Upper lobe of left lung (tissue), 6 donors: ENCODE measurements at regions not wholly inside any gene's neighbourhood (a gene's known extent, or its start where the extent isn't known, plus 50 kb on each side); places are given as distances from the start of the nearest gene placed in this dataset.

Experiments used
- ATAC-seq, 2 donors: fragments of 200-7000 bp; cut with Tn5 transposase; one replicate each; pipeline ENCODE4 v1.9.1; 2022; ENCODE audit warnings: mild to moderate bottlenecking in 2 of 2, moderate library complexity in 2 of 2; ENCODE audit not compliant: low FRiP score in 2 of 2
- DNase-seq, 2 donors: peaks; one replicate each; pipeline ENCODE4 v3.0.0-alpha.2; 2019 to 2020
- H3K27ac ChIP-seq, 4 donors: fragments of 200-600 bp; sonication (generic); one replicate each; pipeline ENCODE4 v1.5.1; 2016 to 2019
- H3K27me3 ChIP-seq, 4 donors: fragments of 200-600 bp; sonication (generic); one replicate each; pipeline ENCODE4 v1.5.1; 2017 to 2019
- H3K36me3 ChIP-seq, 4 donors: fragments of 200-600 bp; sonication (generic); one replicate each; pipeline ENCODE4 v1.5.1; 2016 to 2019
- H3K4me1 ChIP-seq, 4 donors: fragments of 200-600 bp; sonication (generic); one replicate each; pipeline ENCODE4 v1.5.1; 2018 to 2019
- H3K4me3 ChIP-seq, 4 donors: fragments of 200-600 bp; sonication (generic); one replicate each; pipeline ENCODE4 v1.5.1; 2017 to 2019; ENCODE audit warnings: mild to moderate bottlenecking in 2 of 4, moderate library complexity in 1 of 4
- H3K9me3 ChIP-seq, 4 donors: fragments of 200-600 bp; sonication (generic); one replicate each; pipeline ENCODE4 v1.5.1; 2018 to 2019
- EP300 ChIP-seq, 4 donors: sonication (generic); formaldehyde crosslinking; IDR thresholded peaks; one replicate each; pipeline ENCODE4 v1.5.1; 2017; ENCODE audit warnings: antibody characterized with exemption in 4 of 4, control low read depth in 2 of 4
- POLR2A ChIP-seq, 4 donors: fragments of 450-650 bp; IDR thresholded peaks; one replicate each; pipeline ENCODE4 v1.5.1; 2016 to 2017; ENCODE audit warnings: antibody characterized with exemption in 4 of 4, mild to moderate bottlenecking in 2 of 4
- POLR2AphosphoS5 ChIP-seq, 2 donors: sonication (generic); formaldehyde crosslinking; IDR thresholded peaks; one replicate each; pipeline ENCODE4 v1.5.1; 2017; ENCODE audit warnings: antibody characterized with exemption in 2 of 2
- WGBS, 2 donors: methylation state at CpG; one replicate each; pipeline ENCODE4 v1.1.5; 2017 to 2018; 5-methylcytosine and 5-hydroxymethylcytosine counted together
- TF ChIP-seq, protein P1 (sequence below), 6 experiments: fragments of 450-650 bp in 4 of 6; fragments of 200-600 bp in 2 of 6; sonication (generic) in 2 of 6; IDR thresholded peaks; one replicate each; pipeline ENCODE4 v1.5.1; 2016 to 2019; ENCODE audit warnings: antibody characterized with exemption in 6 of 6
- donor health status: DM: no; HTN: no; CAD: no; lungs with moderate emphysema.
- donor health status: DM: no; HTN: yes; CAD: no; lungs with severe emphysema.

DNA sequence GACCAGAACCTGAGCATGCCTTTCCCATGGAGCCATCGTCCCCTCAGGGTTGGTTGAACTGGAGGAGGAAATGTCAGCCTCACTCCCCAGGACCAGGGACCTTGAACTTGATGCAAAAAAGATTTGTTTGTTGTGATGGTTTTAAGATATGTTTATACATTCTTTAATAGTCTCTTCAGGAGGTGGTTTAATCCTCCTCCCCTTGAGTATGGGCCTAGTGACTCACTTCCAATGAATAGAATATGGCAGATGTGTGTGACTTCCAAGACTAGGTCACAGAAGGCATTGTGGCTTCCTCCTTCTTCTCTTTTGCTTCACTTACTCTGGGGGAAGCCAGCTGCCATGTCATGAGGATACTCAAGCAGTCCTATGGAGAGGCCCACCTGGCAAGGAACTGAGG, 81.7 kb upstream of the WNT4 start:
- DNase-seq (no peak), ATAC-seq (no peak)
- H3K9me3 ChIP-seq: no peaks in the 10 kb centered on the region
- TF ChIP-seq, protein P1, sequence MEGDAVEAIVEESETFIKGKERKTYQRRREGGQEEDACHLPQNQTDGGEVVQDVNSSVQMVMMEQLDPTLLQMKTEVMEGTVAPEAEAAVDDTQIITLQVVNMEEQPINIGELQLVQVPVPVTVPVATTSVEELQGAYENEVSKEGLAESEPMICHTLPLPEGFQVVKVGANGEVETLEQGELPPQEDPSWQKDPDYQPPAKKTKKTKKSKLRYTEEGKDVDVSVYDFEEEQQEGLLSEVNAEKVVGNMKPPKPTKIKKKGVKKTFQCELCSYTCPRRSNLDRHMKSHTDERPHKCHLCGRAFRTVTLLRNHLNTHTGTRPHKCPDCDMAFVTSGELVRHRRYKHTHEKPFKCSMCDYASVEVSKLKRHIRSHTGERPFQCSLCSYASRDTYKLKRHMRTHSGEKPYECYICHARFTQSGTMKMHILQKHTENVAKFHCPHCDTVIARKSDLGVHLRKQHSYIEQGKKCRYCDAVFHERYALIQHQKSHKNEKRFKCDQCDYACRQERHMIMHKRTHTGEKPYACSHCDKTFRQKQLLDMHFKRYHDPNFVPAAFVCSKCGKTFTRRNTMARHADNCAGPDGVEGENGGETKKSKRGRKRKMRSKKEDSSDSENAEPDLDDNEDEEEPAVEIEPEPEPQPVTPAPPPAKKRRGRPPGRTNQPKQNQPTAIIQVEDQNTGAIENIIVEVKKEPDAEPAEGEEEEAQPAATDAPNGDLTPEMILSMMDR (IDR thresholded peaks at IDR 0.05): no peak
- no peak for TF ChIP-seq POLR2A (IDR thresholded peaks at IDR 0.05)
- TF ChIP-seq POLR2AphosphoS5 (IDR thresholded peaks at IDR 0.05): no peak
- TF ChIP-seq EP300 (IDR thresholded peaks at IDR 0.05): no peak
- H3K4me1 ChIP-seq: peaks cover 0 to 16% (median 4%) of the 10 kb centered on the region in 4 donors
- no peaks in the 10 kb centered on the region for H3K36me3 ChIP-seq
- no peak overlapping the region for H3K27ac ChIP-seq
- 89 to 93% methylated on average over 1 of the region's 1 CpG for WGBS, 2 donors
- no peak overlapping the region for H3K4me3 ChIP-seq
- no peaks in the 10 kb centered on the region for H3K27me3 ChIP-seq

DNA sequence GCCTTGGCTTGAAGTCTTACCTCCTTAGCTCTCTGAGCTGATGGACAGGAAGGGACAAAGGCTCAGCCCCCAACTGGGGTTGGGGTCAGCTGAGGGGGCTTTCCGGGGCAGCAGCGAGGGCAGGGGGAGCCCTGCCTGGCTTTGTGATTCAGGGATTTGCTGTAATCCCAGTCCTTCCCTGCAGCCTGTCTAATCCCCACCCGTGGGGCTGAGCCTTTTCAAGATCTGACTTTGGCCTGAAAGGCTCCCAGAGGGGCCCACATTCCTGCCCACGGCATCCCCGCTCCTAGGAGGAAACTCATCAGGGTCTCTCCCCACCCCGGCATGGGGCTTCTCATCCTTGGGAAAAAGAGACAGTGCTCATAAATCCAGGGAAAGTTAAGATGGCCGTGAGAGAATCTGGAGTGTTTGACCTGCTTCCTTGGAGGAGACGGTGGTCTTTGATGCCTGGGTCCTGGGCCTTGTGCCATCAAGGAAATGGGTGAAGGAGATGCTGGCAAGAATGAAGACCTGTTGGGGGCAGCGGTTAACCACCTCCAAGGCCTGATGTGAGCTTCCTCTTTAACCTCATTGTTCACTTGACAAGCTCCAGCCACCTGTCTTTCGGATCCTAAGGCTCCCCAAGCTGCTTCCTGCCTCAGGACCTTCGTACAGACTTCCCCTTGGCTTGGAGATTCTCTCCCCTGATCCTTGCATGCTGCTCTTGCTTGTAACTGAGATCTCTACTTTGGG, 83.1 kb upstream of the WNT4 start:
- no peak overlapping the region for H3K4me3 ChIP-seq
- no peaks in the 10 kb centered on the region for H3K27me3 ChIP-seq
- 71 to 73% methylated on average over 8 to 11 of the region's 11 CpGs for WGBS, 2 donors
- H3K9me3 ChIP-seq: no peaks in the 10 kb centered on the region
- DNase-seq: peak in 1 of 2 donors; percentile 23
- no peak for TF ChIP-seq EP300 (IDR thresholded peaks at IDR 0.05)
- TF ChIP-seq, protein P1 (IDR thresholded peaks at IDR 0.05): no peak
- no peak for TF ChIP-seq POLR2AphosphoS5 (IDR thresholded peaks at IDR 0.05)
- TF ChIP-seq POLR2A (IDR thresholded peaks at IDR 0.05): no peak
- no peaks in the 10 kb centered on the region for H3K36me3 ChIP-seq
- peaks cover 0 to 16% (median 7%) of the 10 kb centered on the region in 4 donors for H3K4me1 ChIP-seq
- no peak for ATAC-seq
- no peak overlapping the region for H3K27ac ChIP-seq

DNA sequence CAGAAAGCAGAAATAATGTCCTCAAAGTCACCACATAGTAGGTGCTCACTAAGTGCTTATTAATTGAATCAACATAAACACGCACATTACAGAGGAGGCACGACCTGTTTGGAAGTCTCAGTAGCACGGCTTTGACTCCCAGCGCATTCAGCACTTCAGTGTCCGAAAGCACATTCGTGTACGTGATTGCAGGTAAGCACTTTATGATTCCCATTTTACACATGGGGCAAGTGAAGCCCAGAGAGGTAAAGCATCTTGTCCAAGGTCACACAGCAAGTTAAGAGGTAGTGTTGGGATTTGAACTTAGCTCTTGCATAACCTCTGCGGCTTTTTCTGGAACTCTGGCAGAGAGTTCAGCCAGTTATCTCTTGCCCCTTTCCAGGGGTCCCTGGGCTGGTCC, 85.2 kb upstream of the WNT4 start:
- ATAC-seq (no peak), DNase-seq (no peak)
- TF ChIP-seq POLR2AphosphoS5 (IDR thresholded peaks at IDR 0.05) (no peak), EP300 (IDR thresholded peaks at IDR 0.05) (no peak), POLR2A (IDR thresholded peaks at IDR 0.05) (no peak)
- TF ChIP-seq, protein P1 (IDR thresholded peaks at IDR 0.05): no peak
- Histone ChIP-seq H3K9me3 (no peaks in the 10 kb centered on the region), H3K36me3 (no peaks in the 10 kb centered on the region), H3K4me1 (peaks cover 0 to 14% (median 6%) of the 10 kb centered on the region in 4 donors), H3K4me3 (no peak overlapping the region), H3K27me3 (no peaks in the 10 kb centered on the region), H3K27ac (no peak overlapping the region)
- 81 to 91% methylated on average over 7 to 8 of the region's 8 CpGs for WGBS, 2 donors

DNA sequence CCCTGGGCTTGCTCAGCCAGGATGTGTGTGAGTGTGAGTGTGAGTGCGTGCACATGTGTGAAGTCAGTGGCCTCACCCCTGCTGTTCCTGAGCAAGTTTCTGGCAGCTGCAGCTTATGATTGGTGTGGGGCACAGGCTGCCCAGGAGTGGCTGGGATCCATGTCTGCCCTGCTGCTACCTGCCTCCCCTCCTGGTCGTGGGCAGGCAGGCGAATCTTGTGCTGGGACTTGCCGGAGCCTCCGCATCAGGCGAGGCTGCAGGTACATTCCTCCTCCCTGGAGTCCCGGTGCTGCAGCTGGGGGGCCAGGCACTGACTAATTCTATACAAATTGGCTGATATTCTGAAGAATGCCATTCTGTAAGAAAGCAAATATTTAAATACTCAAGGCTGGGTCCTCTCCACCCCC, 85.6 kb upstream of the WNT4 start:
- DNase-seq: peak; percentile 41 to 43

More for the DNA sequence above, 85.6 kb upstream of the WNT4 start:
- Histone ChIP-seq H3K27me3 (no peaks in the 10 kb centered on the region), H3K9me3 (no peaks in the 10 kb centered on the region), H3K4me3 (no peak overlapping the region), H3K36me3 (no peaks in the 10 kb centered on the region), H3K4me1 (peaks cover 0 to 14% (median 6%) of the 10 kb centered on the region in 4 donors), H3K27ac (no peak overlapping the region)
- WGBS, 2 donors: 59% methylated on average over 7 of the region's 7 CpGs; no CpG with 5 or more reads in 1 of the 2 donors
- ATAC-seq: peak in 1 of 2 donors; percentile 20
- no peak for TF ChIP-seq POLR2A (IDR thresholded peaks at IDR 0.05)
- TF ChIP-seq, protein P1 (IDR thresholded peaks at IDR 0.05): no peak
- no peak for TF ChIP-seq EP300 (IDR thresholded peaks at IDR 0.05)
- no peak for TF ChIP-seq POLR2AphosphoS5 (IDR thresholded peaks at IDR 0.05)
